ENCODE measurements at regions not wholly inside any gene's neighbourhood (a gene's known extent, or its start where the extent isn't known, plus 50 kb on each side); places are given as distances from the start of the nearest gene placed in this dataset.

DNA sequence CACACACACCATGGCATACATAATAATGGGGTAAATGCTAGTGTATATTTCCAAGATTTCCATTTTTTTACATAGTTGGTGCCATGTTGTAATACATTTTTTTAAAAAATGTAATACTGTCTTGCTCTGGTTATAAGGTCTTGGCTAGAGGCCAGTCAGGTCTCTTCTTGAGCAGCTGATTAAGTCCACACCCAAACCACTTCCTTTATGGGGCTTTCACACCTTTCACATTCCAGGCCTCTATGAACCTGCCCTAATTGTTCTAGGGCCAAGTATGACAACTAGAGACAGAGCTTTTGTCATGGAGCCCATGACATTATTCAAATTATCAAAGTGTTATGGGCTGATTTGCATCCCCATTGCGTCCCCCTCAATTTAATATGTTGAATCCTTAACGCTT is 495.6 kb upstream of the CTNND2 start:
- no peak for TF ChIP-seq POLR2AphosphoS5 (IDR thresholded peaks at IDR 0.05)
- TF ChIP-seq, protein P1, sequence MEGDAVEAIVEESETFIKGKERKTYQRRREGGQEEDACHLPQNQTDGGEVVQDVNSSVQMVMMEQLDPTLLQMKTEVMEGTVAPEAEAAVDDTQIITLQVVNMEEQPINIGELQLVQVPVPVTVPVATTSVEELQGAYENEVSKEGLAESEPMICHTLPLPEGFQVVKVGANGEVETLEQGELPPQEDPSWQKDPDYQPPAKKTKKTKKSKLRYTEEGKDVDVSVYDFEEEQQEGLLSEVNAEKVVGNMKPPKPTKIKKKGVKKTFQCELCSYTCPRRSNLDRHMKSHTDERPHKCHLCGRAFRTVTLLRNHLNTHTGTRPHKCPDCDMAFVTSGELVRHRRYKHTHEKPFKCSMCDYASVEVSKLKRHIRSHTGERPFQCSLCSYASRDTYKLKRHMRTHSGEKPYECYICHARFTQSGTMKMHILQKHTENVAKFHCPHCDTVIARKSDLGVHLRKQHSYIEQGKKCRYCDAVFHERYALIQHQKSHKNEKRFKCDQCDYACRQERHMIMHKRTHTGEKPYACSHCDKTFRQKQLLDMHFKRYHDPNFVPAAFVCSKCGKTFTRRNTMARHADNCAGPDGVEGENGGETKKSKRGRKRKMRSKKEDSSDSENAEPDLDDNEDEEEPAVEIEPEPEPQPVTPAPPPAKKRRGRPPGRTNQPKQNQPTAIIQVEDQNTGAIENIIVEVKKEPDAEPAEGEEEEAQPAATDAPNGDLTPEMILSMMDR (IDR thresholded peaks at IDR 0.05), result no peak

All from upper lobe of left lung (tissue), 4 donors.